ENCODE measurements at regions not wholly inside any gene's neighbourhood (a gene's known extent, or its start where the extent isn't known, plus 50 kb on each side); places are given as distances from the start of the nearest gene placed in this dataset.

- FAIRE-seq (no peak), DNase-seq (ENCODE audit: low read depth, low spot score) (no peak)
- H3K27me3 ChIP-seq (ENCODE audit: control insufficient read depth in 2 of 2, insufficient read depth in 2 of 2, low read length in 2 of 2): no peaks in the 10 kb centered on the region
- no peaks in the 10 kb centered on the region for H3K4me1 ChIP-seq (ENCODE audit: control insufficient read depth, extremely low read depth, insufficient read depth, low read length)
- H3K9ac ChIP-seq (replicated peaks; ENCODE audit: extremely low read depth, insufficient read depth, low read length): no peak overlapping the region
- dilution Hi-C loops (cut with MboI; ENCODE audit: extremely low pct_ligation_motif_present, low sequenced_read_pairs): no loop called here
- no peak overlapping the region for H3K4me3 ChIP-seq (replicated peaks in 1 of 3; ENCODE audit: insufficient read depth in 1 of 3, low read depth in 1 of 3, low read length in 3 of 3)
- H3K9me3 ChIP-seq (replicated peaks; ENCODE audit: control insufficient read depth, insufficient read depth, low read length): no peaks in the 10 kb centered on the region
- H3K36me3 ChIP-seq (ENCODE audit: control insufficient read depth in 2 of 2, extremely low read depth in 1 of 2, insufficient read depth in 2 of 2, low read length in 2 of 2): no peaks in the 10 kb centered on the region
- ChIA-PET POLR2A (no interaction called here), CTCF (no interaction called here)
- intact Hi-C loops (cut with micrococcal nuclease): no loop called here
- H3K9me1 ChIP-seq (replicated peaks; ENCODE audit: control insufficient read depth, extremely low read depth, insufficient read depth, low read length): no peaks in the 10 kb centered on the region
- no peak overlapping the region for H2AFZ ChIP-seq (ENCODE audit: low read depth, low read length)
- no peak overlapping the region for H3K27ac ChIP-seq (ENCODE audit: insufficient read depth, low read depth, low read length)
- no TSS peak for BruUV-seq (replicated peaks)
- H3K79me2 ChIP-seq (ENCODE audit: control insufficient read depth, insufficient read depth, low read length): no peaks in the 10 kb centered on the region
- TF ChIP-seq FOS (IDR thresholded peaks at IDR 0.05; ENCODE audit: borderline replicate concordance, insufficient read depth, low read length) (no peak), JUN (IDR thresholded peaks at IDR 0.05; ENCODE audit: borderline replicate concordance, insufficient read depth, insufficient read length, low read depth) (no peak), EZH2 (IDR thresholded peaks at IDR 0.05; ENCODE audit: borderline replicate concordance, low read depth, low read length, severe bottlenecking) (no peak), GATA2 (IDR thresholded peaks at IDR 0.05; ENCODE audit: insufficient read depth, insufficient read length, low read depth, low read length) (no peak), POLR2AphosphoS5 (IDR thresholded peaks at IDR 0.05; ENCODE audit: insufficient read depth, low read depth, low read length) (no peak), POLR2A (IDR thresholded peaks at IDR 0.05; ENCODE audit: low read depth, low read length) (no peak), CTCF (IDR thresholded peaks at IDR 0.05; ENCODE audit: extremely low read depth in 1 of 2, insufficient read depth in 1 of 2, low read depth in 1 of 2, low read length in 2 of 2) (no peak)
- H3K4me2 ChIP-seq (ENCODE audit: insufficient read depth, low read length): no peak overlapping the region
- H4K20me1 ChIP-seq (replicated peaks; ENCODE audit: control insufficient read depth, extremely low read depth, insufficient read depth, low read length): no peaks in the 10 kb centered on the region
Measured at GRCh38 chr11:95534809-95535208, 254.8 kb downstream of the FAM76B start.

- no peak overlapping the region for H3K4me3 ChIP-seq (replicated peaks in 1 of 3; ENCODE audit: insufficient read depth in 1 of 3, low read depth in 1 of 3, low read length in 3 of 3)
- no peaks in the 10 kb centered on the region for H4K20me1 ChIP-seq (replicated peaks; ENCODE audit: control insufficient read depth, extremely low read depth, insufficient read depth, low read length)
- no peak for FAIRE-seq
- ChIA-PET CTCF (no interaction called here), POLR2A (no interaction called here)
- intact Hi-C loops (cut with micrococcal nuclease) (no loop called here), dilution Hi-C loops (cut with MboI; ENCODE audit: extremely low pct_ligation_motif_present, low sequenced_read_pairs) (no loop called here)
- no peaks in the 10 kb centered on the region for H3K4me1 ChIP-seq (ENCODE audit: control insufficient read depth, extremely low read depth, insufficient read depth, low read length)
- H3K27ac ChIP-seq (ENCODE audit: insufficient read depth, low read depth, low read length): no peak overlapping the region
- TF ChIP-seq GATA2 (IDR thresholded peaks at IDR 0.05; ENCODE audit: insufficient read depth, insufficient read length, low read depth, low read length): no peak
- no peak for TF ChIP-seq MYC (IDR thresholded peaks at IDR 0.05; ENCODE audit: low read depth, low read length)
- no peak for TF ChIP-seq JUN (IDR thresholded peaks at IDR 0.05; ENCODE audit: borderline replicate concordance, insufficient read depth, insufficient read length, low read depth)
- TF ChIP-seq FOS (IDR thresholded peaks at IDR 0.05; ENCODE audit: borderline replicate concordance, insufficient read depth, low read length): no peak
- no peak for TF ChIP-seq CTCF (IDR thresholded peaks at IDR 0.05; ENCODE audit: extremely low read depth in 1 of 2, insufficient read depth in 1 of 2, low read depth in 1 of 2, low read length in 2 of 2)
- TF ChIP-seq POLR2A (IDR thresholded peaks at IDR 0.05; ENCODE audit: low read depth, low read length): no peak
- TF ChIP-seq MAX (IDR thresholded peaks at IDR 0.05; ENCODE audit: insufficient read depth, insufficient read length): no peak
- TF ChIP-seq EZH2 (IDR thresholded peaks at IDR 0.05; ENCODE audit: borderline replicate concordance, low read depth, low read length, severe bottlenecking): no peak
- TF ChIP-seq POLR2AphosphoS5 (IDR thresholded peaks at IDR 0.05; ENCODE audit: insufficient read depth, low read depth, low read length): no peak
- no peaks in the 10 kb centered on the region for H3K27me3 ChIP-seq (ENCODE audit: control insufficient read depth in 2 of 2, insufficient read depth in 2 of 2, low read length in 2 of 2)
- BruUV-seq (replicated peaks): no TSS peak
- no peaks in the 10 kb centered on the region for H3K9me1 ChIP-seq (replicated peaks; ENCODE audit: control insufficient read depth, extremely low read depth, insufficient read depth, low read length)
- no peak overlapping the region for H2AFZ ChIP-seq (ENCODE audit: low read depth, low read length)
- no peak overlapping the region for H3K4me2 ChIP-seq (ENCODE audit: insufficient read depth, low read length)
- no peaks in the 10 kb centered on the region for H3K36me3 ChIP-seq (ENCODE audit: control insufficient read depth in 2 of 2, extremely low read depth in 1 of 2, insufficient read depth in 2 of 2, low read length in 2 of 2)
- no peak overlapping the region for H3K9ac ChIP-seq (replicated peaks; ENCODE audit: extremely low read depth, insufficient read depth, low read length)
- no peaks in the 10 kb centered on the region for H3K79me2 ChIP-seq (ENCODE audit: control insufficient read depth, insufficient read depth, low read length)
- no peaks in the 10 kb centered on the region for H3K9me3 ChIP-seq (replicated peaks; ENCODE audit: control insufficient read depth, insufficient read depth, low read length)
- no peak for DNase-seq (ENCODE audit: low read depth, low spot score)
Measured at GRCh38 chr11:95534226-95534625, 255.4 kb downstream of the FAM76B start.

Data from endothelial cell of umbilical vein (primary cell).